Activated T-helper 1 cell treated with anti-CD3 and anti-CD28 coated beads, Interleukin-12 subunit alpha, Interleukin-12 subunit beta, Interleukin-2, Interleukin-4 antibody, amounts not matched to agents 30 ng/mL and 10 ng/mL and 1 ng/mL, durations not matched to agents 14 hours and 24 hours and 36 hours (primary cell): ENCODE measurements at regions not wholly inside any gene's neighbourhood (a gene's known extent, or its start where the extent isn't known, plus 50 kb on each side); places are given as distances from the start of the nearest gene placed in this dataset.

Source experiments
- DNase-seq: peaks from one replicate; pipeline ENCODE4 v3.0.0; 2021; ENCODE audit warnings: low spot score
- H3K27ac Mint-ChIP-seq: one replicate; pipeline ENCODE4 v1.8.0; 2021; ENCODE audit warnings: mild to moderate bottlenecking, mixed read lengths
- H3K27me3 Mint-ChIP-seq: one replicate; pipeline ENCODE4 v1.8.0; 2022; ENCODE audit warnings: mild to moderate bottlenecking, moderate library complexity, mixed read lengths; ENCODE audit not compliant: insufficient read depth
- H3K36me3 Mint-ChIP-seq: one replicate; pipeline ENCODE4 v1.8.0; 2021; ENCODE audit warnings: low read depth, mixed read lengths
- H3K4me1 Mint-ChIP-seq: one replicate; pipeline ENCODE4 v1.8.0; 2021; ENCODE audit warnings: low read depth, mixed read lengths
- H3K4me3 Mint-ChIP-seq: one replicate; pipeline ENCODE4 v1.8.0; 2021; ENCODE audit warnings: mild to moderate bottlenecking, moderate library complexity, mixed read lengths
- H3K9me3 Mint-ChIP-seq: one replicate; pipeline ENCODE4 v1.8.0; 2021; ENCODE audit warnings: mixed read lengths
- intact Hi-C: fragments of 100-400 bp; cut with micrococcal nuclease; formaldehyde crosslinking; loops from one replicate; pipeline ENCODE4 v1.15.1; 2024

DNA sequence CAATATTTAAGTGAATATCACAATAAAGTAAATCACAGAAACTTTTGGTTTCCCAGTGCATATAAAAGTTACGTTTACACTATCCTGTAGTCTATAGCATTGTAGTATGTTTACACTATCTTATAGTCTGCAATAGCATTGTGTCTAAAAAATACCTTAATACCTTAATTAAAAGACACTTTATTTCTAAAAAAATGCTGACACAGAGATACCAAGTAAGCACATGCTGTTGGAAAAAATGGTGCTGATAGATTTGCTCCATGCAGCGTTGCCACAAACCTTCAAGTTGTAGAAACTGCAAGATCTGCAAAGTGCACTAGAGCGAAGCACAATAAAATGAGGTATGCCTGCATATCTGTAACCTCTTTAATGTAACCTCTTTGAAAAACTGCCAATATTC lies 847.3 kb downstream of the GLUD2 start:
- no peak overlapping the region for H3K27ac Mint-ChIP-seq
- H3K4me1 Mint-ChIP-seq: no peaks in the 10 kb centered on the region
- no peaks in the 10 kb centered on the region for H3K9me3 Mint-ChIP-seq
- DNase-seq: no peak
- no peak overlapping the region for H3K4me3 Mint-ChIP-seq
- no peaks in the 10 kb centered on the region for H3K27me3 Mint-ChIP-seq
- H3K36me3 Mint-ChIP-seq: no peaks in the 10 kb centered on the region
- intact Hi-C loops: no loop called here

DNA sequence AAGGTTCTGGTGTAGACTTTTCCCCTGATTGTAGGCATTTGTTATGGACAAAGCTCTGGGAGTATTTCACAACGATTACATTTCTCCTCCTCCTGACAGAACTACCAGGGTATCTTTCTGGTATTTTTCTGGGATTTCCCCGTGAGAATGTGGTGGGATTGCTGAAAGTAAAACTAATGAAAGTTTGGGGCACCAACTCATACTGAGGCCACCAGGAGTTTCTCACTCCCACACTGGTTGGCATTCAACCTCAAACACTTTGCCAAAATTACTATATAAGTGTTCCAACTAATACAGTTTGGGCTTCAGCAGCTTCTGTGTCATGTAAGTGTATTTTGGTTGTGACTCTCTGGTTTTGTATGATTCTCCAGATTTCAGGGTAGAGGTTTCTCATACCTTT lies 855.1 kb downstream of the GLUD2 start:
- intact Hi-C loops: no loop called here
- Mint-ChIP-seq H3K9me3 (no peaks in the 10 kb centered on the region), H3K4me3 (no peak overlapping the region), H3K4me1 (no peaks in the 10 kb centered on the region), H3K36me3 (no peaks in the 10 kb centered on the region), H3K27ac (no peak overlapping the region), H3K27me3 (no peaks in the 10 kb centered on the region)
- DNase-seq: no peak

DNA sequence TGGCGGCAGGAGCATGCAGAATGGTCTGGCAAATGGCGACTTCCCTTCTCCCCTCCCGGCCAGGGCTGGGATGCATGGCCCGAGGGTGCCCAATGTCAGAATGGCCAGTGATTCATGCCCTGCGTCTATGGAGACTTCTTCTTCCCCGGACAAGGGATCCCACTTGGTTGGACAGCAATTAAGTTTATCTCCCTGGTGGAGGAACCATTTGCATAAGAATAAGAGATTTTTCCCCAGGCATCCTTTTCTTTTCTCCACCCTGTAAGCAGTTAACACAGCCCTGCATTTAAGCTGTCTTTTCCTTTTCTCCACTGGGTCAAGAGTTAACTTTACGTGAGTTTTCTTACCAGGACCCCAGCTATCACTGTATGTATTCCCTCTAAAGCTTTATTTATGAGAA lies 856.6 kb downstream of the GLUD2 start:
- intact Hi-C loops: no loop called here
- Mint-ChIP-seq H3K36me3 (no peaks in the 10 kb centered on the region), H3K27me3 (no peaks in the 10 kb centered on the region), H3K4me1 (no peaks in the 10 kb centered on the region), H3K4me3 (no peak overlapping the region), H3K27ac (no peak overlapping the region), H3K9me3 (no peaks in the 10 kb centered on the region)
- no peak for DNase-seq

DNA sequence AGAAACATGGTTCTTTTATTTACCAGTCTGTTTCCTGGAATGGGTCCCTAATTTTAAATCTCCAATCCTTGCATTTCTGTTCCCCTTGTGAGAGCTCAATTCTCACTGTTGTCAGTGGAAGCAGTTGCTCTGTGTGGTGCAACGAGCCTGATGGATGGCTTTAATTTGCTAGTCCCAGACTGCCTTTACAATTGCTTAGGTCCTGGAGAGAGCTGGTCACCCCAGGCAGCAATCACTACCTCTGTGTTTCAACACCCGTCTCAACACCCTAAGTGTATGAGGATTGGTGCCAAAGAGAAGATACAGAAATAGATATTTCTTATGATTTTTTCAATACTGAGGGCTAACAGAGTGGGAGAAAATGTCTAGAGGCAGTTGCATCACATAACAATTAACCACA lies 873.8 kb downstream of the GLUD2 start:
- Mint-ChIP-seq H3K9me3 (no peaks in the 10 kb centered on the region), H3K4me1 (no peaks in the 10 kb centered on the region), H3K36me3 (no peaks in the 10 kb centered on the region), H3K27me3 (no peaks in the 10 kb centered on the region), H3K27ac (no peak overlapping the region), H3K4me3 (no peak overlapping the region)
- no peak for DNase-seq
- intact Hi-C loops: no loop called here

DNA sequence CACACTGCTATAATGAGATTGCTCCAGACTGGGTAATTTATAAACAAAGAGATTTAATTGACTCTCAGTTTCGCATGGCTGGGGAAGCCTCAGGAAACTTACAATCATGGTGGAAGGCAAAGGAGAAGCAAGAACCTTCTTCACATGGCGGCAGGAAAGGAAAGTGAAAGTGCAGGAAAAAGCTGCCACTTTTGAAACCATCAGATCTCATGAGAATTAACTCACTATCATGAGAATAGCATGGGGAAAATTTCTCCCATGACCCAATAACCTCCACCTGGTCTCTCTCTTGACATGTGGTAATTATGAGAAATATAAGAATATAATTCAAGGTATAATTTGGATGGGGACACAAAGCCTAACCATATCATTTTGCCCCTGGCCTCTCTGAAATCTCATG lies 884.2 kb downstream of the GLUD2 start:
- intact Hi-C loops: no loop called here
- no peak for DNase-seq
- Mint-ChIP-seq H3K4me1 (no peaks in the 10 kb centered on the region), H3K27ac (no peak overlapping the region), H3K9me3 (peaks cover 6% of the 10 kb centered on the region), H3K4me3 (no peak overlapping the region), H3K27me3 (no peaks in the 10 kb centered on the region), H3K36me3 (no peaks in the 10 kb centered on the region)

DNA sequence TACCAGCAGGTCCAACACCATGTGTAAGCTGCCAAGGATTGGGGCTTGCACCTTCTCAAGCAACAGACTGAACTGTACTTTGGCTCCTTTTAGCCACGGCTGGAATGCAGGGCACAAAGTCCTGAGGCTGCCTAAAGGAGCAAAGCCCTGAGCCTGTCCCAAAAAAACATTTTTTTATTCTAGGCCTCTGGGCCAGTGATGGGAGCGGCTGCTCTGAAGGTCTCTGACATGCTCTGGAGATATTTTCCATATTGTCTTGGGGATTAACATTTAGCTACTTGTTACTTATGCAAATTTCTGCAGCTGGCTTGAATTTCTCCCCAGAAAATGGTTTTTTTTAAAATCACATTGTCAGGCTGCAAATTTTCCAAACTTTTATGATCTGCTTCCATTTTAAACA lies 885.3 kb downstream of the GLUD2 start:
- Mint-ChIP-seq H3K4me1 (no peaks in the 10 kb centered on the region), H3K27ac (no peak overlapping the region), H3K9me3 (peaks cover 6% of the 10 kb centered on the region), H3K27me3 (no peaks in the 10 kb centered on the region), H3K36me3 (no peaks in the 10 kb centered on the region), H3K4me3 (no peak overlapping the region)
- intact Hi-C loops: no loop called here
- no peak for DNase-seq

DNA sequence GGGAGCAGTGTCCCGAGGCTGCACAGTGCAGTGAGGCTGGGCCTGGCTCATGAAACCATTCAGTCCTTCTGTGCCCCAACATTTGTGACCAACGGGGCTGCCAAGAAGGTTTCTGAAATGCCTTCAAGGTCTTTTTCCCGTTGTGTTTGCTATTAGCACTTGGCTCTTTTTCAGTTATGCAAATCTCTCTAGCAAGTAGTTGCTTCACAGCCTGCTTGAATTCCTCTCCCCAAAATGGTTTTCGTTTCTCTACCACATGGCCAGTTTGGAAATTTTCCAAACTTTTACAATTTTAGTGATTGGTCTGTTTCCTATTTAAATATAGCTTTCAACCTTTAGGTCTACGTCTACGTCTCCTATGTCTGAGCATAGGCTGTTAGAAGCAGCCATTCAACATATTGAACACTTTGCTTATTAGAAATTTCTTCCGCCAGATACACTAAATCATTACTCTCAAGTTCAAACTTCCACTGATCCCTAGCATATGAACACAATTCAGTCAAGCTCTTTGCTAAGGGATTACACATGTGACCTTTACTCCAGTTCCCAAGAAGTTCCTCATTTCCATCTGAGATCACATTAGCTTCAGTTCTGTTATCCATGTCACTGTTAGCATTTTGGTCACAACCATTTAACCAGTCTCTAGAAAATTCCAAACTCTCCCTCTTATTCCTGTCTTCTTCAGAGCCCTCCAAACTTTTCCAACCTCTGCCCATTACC lies 901.8 kb downstream of the GLUD2 start:
- H3K4me3 Mint-ChIP-seq: no peak overlapping the region
- no peak for DNase-seq
- H3K9me3 Mint-ChIP-seq: no peaks in the 10 kb centered on the region
- H3K4me1 Mint-ChIP-seq: no peaks in the 10 kb centered on the region
- intact Hi-C loops: no loop called here
- H3K27ac Mint-ChIP-seq: no peak overlapping the region
- no peaks in the 10 kb centered on the region for H3K36me3 Mint-ChIP-seq
- no peaks in the 10 kb centered on the region for H3K27me3 Mint-ChIP-seq

DNA sequence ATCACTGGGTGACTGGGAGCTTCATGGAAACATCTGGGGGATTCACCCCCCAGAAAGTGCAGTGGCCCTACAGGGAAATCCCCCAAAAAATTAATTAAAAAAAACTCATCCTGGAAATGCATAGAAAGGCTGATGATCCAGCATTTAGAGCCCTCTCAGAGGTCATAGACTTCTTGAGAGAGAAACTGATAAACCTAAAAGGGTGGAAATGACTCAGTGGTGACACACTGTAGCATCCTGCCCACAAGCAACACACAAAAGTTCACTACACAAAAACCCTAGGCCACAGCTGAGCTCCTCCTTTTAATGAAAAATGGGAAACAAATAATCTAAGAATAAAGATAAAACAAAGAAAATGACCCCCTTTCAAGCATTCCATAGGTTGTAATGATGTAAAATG lies 911.5 kb downstream of the GLUD2 start:
- no peak for DNase-seq
- intact Hi-C loops: no loop called here
- Mint-ChIP-seq H3K27ac (no peak overlapping the region), H3K27me3 (no peaks in the 10 kb centered on the region), H3K4me3 (no peak overlapping the region), H3K4me1 (no peaks in the 10 kb centered on the region), H3K36me3 (no peaks in the 10 kb centered on the region), H3K9me3 (no peaks in the 10 kb centered on the region)

DNA sequence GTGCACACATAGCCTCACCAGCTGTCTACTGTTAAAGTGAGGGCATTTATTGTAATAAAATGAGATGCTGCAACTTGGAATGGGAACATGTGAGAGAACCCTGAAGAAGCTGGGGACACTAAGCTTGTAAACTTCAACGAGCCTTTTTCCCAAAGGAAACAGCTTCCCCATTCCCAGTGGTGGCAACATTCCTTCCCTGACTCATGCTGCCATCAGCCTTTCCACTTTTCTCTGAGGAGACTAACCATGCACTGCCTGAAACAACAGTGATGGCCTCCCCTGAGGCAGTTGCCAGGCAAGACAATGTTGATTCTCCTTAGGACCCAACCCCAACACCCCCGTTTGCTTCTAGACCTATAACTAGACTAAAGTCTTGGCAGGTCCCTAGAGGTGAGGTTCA lies 928.3 kb downstream of the GLUD2 start:
- no peak overlapping the region for H3K27ac Mint-ChIP-seq
- intact Hi-C loops: no loop called here
- no peaks in the 10 kb centered on the region for H3K27me3 Mint-ChIP-seq
- H3K36me3 Mint-ChIP-seq: no peaks in the 10 kb centered on the region
- H3K4me1 Mint-ChIP-seq: no peaks in the 10 kb centered on the region
- H3K4me3 Mint-ChIP-seq: no peak overlapping the region
- DNase-seq: no peak
- H3K9me3 Mint-ChIP-seq: no peaks in the 10 kb centered on the region

DNA sequence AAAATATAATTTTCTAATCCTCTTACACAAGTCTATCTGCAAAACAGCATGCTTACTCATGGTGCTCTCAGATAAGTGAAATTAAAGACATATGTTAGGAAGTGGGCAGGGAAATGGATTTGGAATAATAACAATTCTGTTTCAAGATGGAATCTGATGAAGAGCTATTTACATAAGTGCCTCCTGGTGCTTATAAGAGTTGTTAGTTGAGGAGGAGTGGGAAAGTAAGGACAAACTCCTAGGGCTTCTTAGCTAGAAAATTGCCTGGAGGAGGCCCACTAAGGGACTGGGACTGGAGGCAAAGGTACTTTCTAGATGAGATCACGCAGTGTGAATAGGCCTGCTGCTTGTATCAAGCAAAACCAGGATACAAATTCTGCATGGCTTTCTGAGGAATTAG lies 939.8 kb downstream of the GLUD2 start:
- DNase-seq: no peak
- no peaks in the 10 kb centered on the region for H3K9me3 Mint-ChIP-seq
- H3K4me3 Mint-ChIP-seq: no peak overlapping the region
- no peaks in the 10 kb centered on the region for H3K4me1 Mint-ChIP-seq
- no peak overlapping the region for H3K27ac Mint-ChIP-seq
- H3K36me3 Mint-ChIP-seq: no peaks in the 10 kb centered on the region
- intact Hi-C loops: no loop called here
- no peaks in the 10 kb centered on the region for H3K27me3 Mint-ChIP-seq

DNA sequence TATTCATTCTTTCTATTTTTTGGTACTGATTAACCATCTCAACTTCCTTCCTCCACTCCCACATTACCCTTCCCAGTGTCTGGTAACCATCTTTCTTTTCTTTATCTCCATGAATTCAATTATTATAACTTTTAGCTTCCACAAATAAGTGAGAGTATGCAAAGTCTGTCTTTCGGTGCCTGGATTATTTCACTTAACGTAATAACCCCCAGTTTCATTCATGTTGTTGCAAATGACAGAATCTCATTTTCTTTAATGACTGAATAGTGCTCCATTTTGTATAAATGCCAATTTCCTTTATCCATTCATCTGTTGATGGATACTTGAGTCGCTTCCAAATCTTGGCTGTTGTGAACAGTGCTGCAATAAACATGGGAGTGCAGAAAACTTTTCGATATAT lies 940.4 kb downstream of the GLUD2 start:
- DNase-seq: no peak
- no peaks in the 10 kb centered on the region for H3K36me3 Mint-ChIP-seq
- intact Hi-C loops: no loop called here
- H3K4me1 Mint-ChIP-seq: no peaks in the 10 kb centered on the region
- no peaks in the 10 kb centered on the region for H3K9me3 Mint-ChIP-seq
- no peak overlapping the region for H3K4me3 Mint-ChIP-seq
- H3K27me3 Mint-ChIP-seq: no peaks in the 10 kb centered on the region
- H3K27ac Mint-ChIP-seq: no peak overlapping the region

DNA sequence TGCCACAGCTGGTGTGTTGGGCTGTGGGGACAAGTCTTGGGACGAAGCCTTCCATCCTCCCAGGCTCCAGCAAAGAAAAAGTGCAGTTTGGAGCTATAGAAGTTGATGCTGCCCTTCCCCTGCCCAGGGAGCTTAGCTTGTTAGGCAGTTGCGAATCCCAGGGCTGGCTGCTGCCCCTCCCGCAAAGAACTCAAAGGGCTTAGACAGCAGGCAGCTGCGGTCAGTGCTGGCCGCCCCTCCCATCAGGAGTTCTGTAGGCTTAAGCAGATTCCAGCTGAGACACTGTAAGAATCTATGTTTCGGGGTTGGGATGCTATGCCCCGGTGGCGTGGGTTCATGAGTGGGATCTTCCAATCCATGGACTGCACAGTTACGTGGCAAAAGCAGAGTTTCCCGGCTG lies 956.7 kb downstream of the GLUD2 start:
- DNase-seq: no peak
- Mint-ChIP-seq H3K27ac (no peak overlapping the region), H3K9me3 (peaks cover 6% of the 10 kb centered on the region), H3K27me3 (no peaks in the 10 kb centered on the region), H3K36me3 (no peaks in the 10 kb centered on the region), H3K4me1 (no peaks in the 10 kb centered on the region), H3K4me3 (no peak overlapping the region)
- intact Hi-C loops: no loop called here

DNA sequence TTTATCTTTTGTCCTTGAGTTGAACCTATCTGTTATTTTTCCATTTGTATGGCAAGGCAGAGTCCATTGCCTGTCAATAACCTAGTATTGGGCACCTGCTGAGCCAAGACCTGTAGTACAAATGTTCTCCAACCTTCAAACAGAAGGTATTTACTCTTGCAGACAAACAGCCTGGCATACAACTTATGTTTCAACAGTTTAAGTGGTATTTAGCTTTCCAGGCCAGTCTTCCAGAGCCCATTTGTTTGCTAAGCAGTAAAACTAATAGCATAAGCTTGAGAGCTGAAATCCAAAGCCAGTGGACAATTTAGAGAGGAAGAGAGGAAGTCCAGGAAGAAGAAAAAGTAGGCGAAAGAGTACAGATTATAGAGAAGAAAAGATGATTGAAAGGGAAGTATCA lies 979.3 kb downstream of the GLUD2 start:
- H3K4me3 Mint-ChIP-seq: no peak overlapping the region

DNA sequence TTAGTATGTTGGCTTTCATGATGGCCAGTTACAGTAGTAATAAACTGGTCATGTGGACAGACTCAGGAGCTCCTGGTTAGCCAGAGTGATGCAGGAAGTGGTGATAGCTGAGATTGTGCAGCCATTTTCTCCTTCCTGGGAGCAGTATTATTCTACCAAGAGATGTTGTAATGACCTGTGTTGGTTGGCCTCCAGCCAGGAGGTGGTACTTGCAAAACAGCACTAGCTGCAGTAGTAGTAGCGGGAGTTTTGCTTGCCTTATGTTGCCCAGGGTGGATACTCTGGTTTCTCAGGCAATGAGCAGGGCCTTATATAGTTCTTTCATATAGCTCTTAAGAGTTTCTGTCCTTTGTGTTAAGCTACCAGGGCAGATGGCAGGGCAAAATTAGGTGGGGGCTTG lies 998.8 kb downstream of the GLUD2 start:
- DNase-seq: no peak
- Mint-ChIP-seq H3K9me3 (no peaks in the 10 kb centered on the region), H3K27ac (no peak overlapping the region), H3K27me3 (no peaks in the 10 kb centered on the region), H3K36me3 (no peaks in the 10 kb centered on the region), H3K4me1 (no peaks in the 10 kb centered on the region), H3K4me3 (no peak overlapping the region)
- intact Hi-C loops: no loop called here

More for the DNA sequence above, 979.3 kb downstream of the GLUD2 start:
- no peaks in the 10 kb centered on the region for H3K36me3 Mint-ChIP-seq
- H3K4me1 Mint-ChIP-seq: no peaks in the 10 kb centered on the region
- intact Hi-C loops: no loop called here
- H3K9me3 Mint-ChIP-seq: no peaks in the 10 kb centered on the region
- H3K27me3 Mint-ChIP-seq: no peaks in the 10 kb centered on the region
- no peak for DNase-seq
- H3K27ac Mint-ChIP-seq: no peak overlapping the region
